ENCODE measurements at regions not wholly inside any gene's neighbourhood (a gene's known extent, or its start where the extent isn't known, plus 50 kb on each side); places are given as distances from the start of the nearest gene placed in this dataset.
A peak's percentile ranks its signal among the peaks of the same experiment; 100 is the strongest.

GRCh38 chr15:70292076-70292760 is 194.5 kb upstream of the TLE3 start:
- DNase-seq = no peak

DNA sequence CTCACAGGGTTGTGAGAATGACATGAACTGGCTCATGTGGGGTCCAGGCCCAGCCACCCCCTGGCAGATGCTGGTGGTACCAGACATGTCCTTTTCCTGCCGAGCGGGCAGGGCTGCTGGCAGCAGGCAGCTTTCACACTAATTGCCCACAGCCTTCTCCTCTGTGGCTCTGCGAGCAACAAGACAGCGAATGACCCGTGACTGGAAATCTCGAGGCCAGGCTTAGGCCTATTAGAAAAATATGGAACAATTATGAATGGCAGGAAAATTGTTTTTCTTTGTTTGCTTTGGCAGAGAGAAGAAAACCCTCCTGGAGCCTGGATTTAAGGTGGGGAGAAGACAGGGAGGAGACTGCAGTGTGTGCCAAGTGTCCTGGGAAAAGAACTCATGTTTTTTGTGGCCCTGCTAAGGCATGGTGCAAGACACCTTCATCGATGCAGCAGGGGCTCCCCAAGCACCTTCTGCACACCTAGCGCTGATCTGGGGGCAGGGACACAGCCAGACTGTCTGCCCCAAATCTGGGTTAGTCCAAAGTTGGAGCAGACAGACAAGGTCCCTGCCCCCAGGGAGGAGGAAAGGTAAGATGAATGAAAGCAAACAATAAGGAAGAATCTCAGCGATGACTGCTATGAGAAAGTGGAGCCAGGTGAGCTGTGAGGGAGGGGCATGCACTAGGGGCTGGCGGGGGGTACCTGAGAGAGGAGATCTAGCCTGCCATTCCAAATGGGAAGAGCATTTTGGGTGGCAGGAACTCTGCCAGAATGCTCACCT is 193.8 kb upstream of the TLE3 start:
- no peak for DNase-seq

- no peak for DNase-seq
Observed at GRCh38 chr15:70290708-70291107, 193.0 kb upstream of the TLE3 start.

DNA sequence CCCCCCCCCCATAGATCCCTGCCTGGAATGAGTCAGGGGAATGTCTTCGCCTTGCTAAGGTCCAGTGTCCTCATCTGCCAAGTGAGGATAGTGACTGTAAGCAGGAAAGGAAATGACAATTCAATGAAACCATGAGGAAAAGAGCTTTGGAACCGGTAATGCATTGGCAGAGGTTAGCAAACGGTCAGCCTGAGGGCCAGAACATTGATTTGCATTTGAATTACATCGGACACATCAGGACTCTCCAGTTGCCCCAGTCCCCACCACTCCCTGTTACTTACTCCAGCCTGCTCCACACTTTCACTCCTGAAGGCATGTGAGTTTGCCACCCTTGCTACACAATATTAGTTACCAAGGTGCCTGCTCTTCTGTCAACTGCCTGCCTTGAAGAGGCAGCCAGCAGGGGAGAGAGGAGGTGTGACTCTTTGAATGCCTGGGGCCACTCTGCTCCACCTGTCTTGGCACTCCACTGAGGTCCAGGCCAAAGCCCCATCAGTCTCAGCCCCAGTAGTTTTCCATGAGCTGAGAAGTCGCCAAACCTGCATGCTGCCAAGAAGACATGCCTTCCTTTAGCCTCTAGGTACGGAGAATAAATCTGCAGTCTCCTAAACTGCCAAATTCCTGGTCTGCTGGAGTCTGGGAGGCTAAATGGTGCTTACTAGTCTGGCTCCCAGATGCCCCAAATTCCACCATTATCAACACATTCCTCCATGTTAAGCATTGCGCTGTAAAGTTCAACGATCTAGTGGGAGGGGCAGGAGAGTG is 191.7 kb upstream of the TLE3 start:
- DNase-seq = peak; percentile 83

GRCh38 chr15:70286113-70286806 is 188.5 kb upstream of the TLE3 start:
- DNase-seq = no peak

DNA sequence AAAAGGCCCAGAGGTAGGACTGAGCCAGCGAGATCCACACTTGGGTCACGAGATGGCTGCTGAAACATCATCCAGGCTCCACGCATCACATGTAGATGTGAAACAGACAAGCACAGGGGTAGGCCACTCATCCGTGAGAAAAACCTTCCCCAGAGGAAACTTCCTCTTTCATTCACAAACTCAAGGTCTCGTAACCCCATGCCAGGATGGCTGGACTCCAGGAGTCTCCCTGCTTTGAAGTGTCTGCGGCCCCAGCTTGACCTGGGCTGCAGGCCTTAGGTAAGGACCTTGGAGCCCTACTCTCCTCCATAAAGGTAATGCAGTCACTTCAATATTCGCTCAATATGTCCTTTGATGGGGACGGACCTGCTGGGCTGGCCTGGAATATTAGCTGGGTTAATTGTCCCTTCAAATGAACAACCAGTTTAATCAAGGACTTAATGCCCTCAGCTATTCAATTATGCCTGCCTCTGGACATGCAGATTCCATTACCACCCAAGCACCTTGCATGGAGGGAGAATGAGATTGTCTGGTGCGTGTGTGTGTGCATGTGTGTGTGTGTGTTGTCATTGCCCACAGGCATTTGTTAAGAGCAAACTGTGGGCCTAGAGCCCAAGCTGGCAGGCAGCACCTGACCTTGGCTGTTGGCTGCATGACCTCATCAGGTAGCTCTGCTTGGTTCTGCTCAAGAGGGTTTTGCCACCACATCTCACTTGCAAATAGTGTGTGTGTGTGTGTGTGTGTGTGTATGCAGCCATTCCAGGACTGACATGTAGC is 186.9 kb upstream of the TLE3 start:
- no peak for DNase-seq

- DNase-seq = no peak
Observed at GRCh38 chr15:70283511-70283910, 185.8 kb upstream of the TLE3 start.

GRCh38 chr15:70281811-70282307 is 184.1 kb upstream of the TLE3 start:
- peak; percentile 60 for DNase-seq

DNA sequence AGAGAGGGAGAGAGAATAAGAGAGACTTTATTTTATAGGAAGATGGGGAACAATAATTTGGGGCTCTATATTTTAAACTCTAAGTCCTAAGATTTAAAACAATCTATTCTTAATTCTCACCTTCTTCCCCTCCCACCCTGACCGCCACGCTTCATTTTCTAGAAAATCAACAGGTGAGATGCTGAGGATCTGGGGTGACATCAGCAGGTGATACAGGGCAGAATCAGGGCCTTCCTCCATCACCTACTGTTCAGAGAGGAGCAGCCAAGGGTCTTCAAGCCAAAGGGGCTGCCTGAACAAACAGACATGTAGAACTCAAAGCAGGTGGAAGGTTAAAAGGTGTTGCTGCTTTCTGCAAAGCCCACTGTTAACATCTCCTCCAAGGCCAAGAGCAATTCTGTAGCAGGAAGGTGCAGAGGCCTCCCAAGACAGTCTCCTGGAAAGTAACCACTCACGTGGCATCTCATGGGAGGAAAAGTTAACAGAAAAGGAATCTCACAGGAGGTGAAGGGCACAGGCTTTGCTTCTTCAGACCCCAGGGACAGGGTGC is 183.6 kb upstream of the TLE3 start:
- DNase-seq = no peak

DNA sequence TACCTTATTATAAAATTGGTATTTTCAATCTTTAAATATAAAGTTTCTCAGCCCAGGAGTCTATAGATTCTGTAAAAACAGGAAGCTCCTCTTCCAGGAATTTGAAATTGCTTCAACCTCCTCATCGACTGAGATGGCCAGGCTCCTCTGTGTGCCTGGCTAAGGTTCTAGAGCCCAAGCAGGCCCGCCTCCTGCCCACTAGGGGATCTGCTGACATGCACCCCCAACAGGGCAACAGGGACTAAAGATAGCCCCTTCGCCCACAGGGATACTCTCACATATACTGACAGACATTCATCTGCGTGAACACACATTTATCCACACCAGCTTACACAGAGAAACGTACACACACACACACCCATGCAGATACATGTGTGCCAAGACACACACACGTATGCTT is 183.1 kb upstream of the TLE3 start:
- no peak for DNase-seq

- DNase-seq = no peak
Observed at GRCh38 chr15:70279096-70279495, 181.4 kb upstream of the TLE3 start.

DNA sequence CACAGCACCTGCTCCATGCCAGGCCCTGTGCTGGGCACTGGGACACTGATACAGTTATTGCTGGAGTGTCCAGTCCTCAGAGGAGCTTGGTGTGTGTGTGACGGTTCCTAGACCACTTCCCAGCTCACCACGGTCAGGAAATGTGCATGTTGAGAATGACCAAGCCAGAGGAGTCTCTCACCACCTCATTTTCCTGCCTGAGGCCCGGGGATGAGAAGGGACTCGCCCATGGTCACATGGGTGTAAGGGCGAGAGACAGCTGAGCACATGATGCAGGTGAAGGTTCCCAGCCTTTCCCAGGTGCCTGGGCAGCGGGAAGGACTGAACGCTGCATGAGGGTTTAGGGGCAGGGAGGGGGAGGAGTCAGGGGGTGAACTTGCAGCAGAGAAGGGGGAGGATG is 180.9 kb upstream of the TLE3 start:
- DNase-seq = no peak

DNA sequence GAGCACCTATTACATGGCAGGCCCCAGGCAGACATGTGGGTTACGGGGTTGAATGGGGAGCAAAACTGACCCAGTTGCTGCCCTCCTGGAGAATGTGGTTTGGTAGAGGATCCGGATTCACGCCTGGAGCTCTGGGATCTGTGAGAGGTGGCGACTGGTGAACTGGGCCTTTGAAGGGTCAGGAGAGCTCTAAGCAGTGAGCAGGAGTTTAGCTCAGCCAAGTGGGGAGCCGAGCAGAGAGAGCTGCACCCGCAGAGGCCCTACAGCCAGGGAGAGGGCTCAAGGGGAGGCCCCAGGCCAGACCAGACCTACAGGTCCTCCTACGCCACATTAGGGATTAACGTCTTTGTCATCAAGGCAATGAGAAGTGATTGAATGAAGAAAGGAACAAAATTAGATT is 179.8 kb upstream of the TLE3 start:
- no peak for DNase-seq

DNA sequence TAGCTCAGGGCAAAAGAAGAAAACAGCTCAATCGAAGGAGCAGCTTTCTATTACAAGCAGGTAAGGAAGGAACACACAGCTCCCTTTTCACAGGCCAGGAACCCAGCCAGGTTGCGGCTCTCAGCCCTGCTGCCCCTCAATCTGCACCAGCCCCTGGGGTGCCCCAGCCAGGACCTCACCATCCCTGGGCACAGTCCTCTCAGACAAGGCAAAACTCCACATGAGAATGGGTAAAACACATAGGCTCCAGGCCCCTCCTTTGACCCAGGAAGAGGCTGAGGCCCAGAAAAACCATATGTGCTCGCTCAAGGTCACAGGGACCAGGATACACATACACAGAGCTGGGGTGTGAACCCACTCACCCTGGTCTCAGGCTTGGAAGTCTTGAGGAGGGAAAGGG is 178.7 kb upstream of the TLE3 start:
- DNase-seq = no peak

- DNase-seq = no peak
Observed at GRCh38 chr15:70275461-70276138, 177.9 kb upstream of the TLE3 start.

GRCh38 chr15:70274908-70275307 is 177.2 kb upstream of the TLE3 start:
- DNase-seq = no peak

GRCh38 chr15:70274255-70274880 is 176.7 kb upstream of the TLE3 start:
- no peak for DNase-seq

GRCh38 chr15:70273808-70274207 is 176.1 kb upstream of the TLE3 start:
- no peak for DNase-seq

GRCh38 chr15:70272565-70273355 is 175.0 kb upstream of the TLE3 start:
- no peak for DNase-seq
